Upper lobe of left lung (tissue), 6 donors: ENCODE measurements at regions not wholly inside any gene's neighbourhood (a gene's known extent, or its start where the extent isn't known, plus 50 kb on each side); places are given as distances from the start of the nearest gene placed in this dataset.

ENCODE experiments used
- ATAC-seq, 2 donors: fragments of 200-7000 bp; cut with Tn5 transposase; one replicate each; pipeline ENCODE4 v1.9.1; 2022; ENCODE audit warnings: mild to moderate bottlenecking in 2 of 2, moderate library complexity in 2 of 2; ENCODE audit not compliant: low FRiP score in 2 of 2
- DNase-seq, 2 donors: peaks; one replicate each; pipeline ENCODE4 v3.0.0-alpha.2; 2019 to 2020
- H3K27ac ChIP-seq, 4 donors: fragments of 200-600 bp; sonication (generic); one replicate each; pipeline ENCODE4 v1.5.1; 2016 to 2019
- H3K27me3 ChIP-seq, 4 donors: fragments of 200-600 bp; sonication (generic); one replicate each; pipeline ENCODE4 v1.5.1; 2017 to 2019
- H3K36me3 ChIP-seq, 4 donors: fragments of 200-600 bp; sonication (generic); one replicate each; pipeline ENCODE4 v1.5.1; 2016 to 2019
- H3K4me1 ChIP-seq, 4 donors: fragments of 200-600 bp; sonication (generic); one replicate each; pipeline ENCODE4 v1.5.1; 2018 to 2019
- H3K4me3 ChIP-seq, 4 donors: fragments of 200-600 bp; sonication (generic); one replicate each; pipeline ENCODE4 v1.5.1; 2017 to 2019; ENCODE audit warnings: mild to moderate bottlenecking in 2 of 4, moderate library complexity in 1 of 4
- H3K9me3 ChIP-seq, 4 donors: fragments of 200-600 bp; sonication (generic); one replicate each; pipeline ENCODE4 v1.5.1; 2018 to 2019
- CTCF ChIP-seq, 6 experiments: fragments of 450-650 bp in 4 of 6; fragments of 200-600 bp in 2 of 6; sonication (generic) in 2 of 6; IDR thresholded peaks; one replicate each; pipeline ENCODE4 v1.5.1; 2016 to 2019; ENCODE audit warnings: antibody characterized with exemption in 6 of 6
- EP300 ChIP-seq, 4 donors: sonication (generic); formaldehyde crosslinking; IDR thresholded peaks; one replicate each; pipeline ENCODE4 v1.5.1; 2017; ENCODE audit warnings: antibody characterized with exemption in 4 of 4, control low read depth in 2 of 4
- POLR2A ChIP-seq, 4 donors: fragments of 450-650 bp; IDR thresholded peaks; one replicate each; pipeline ENCODE4 v1.5.1; 2016 to 2017; ENCODE audit warnings: antibody characterized with exemption in 4 of 4, mild to moderate bottlenecking in 2 of 4
- POLR2AphosphoS5 ChIP-seq, 2 donors: sonication (generic); formaldehyde crosslinking; IDR thresholded peaks; one replicate each; pipeline ENCODE4 v1.5.1; 2017; ENCODE audit warnings: antibody characterized with exemption in 2 of 2
- WGBS, 2 donors: methylation state at CpG; one replicate each; pipeline ENCODE4 v1.1.5; 2017 to 2018; 5-methylcytosine and 5-hydroxymethylcytosine counted together
- donor health status: DM: no; HTN: no; CAD: no; lungs with moderate emphysema.
- donor health status: DM: no; HTN: yes; CAD: no; lungs with severe emphysema.

GRCh38 chr13:89217813-89218212 is 1546.6 kb downstream of the SLITRK5 start:
- no peaks in the 10 kb centered on the region for H3K36me3 ChIP-seq
- DNase-seq (no peak), ATAC-seq (no peak)
- no peak overlapping the region for H3K27ac ChIP-seq
- no peak overlapping the region for H3K4me3 ChIP-seq
- no peaks in the 10 kb centered on the region for H3K27me3 ChIP-seq
- TF ChIP-seq POLR2AphosphoS5 (IDR thresholded peaks at IDR 0.05) (no peak), POLR2A (IDR thresholded peaks at IDR 0.05) (no peak), EP300 (IDR thresholded peaks at IDR 0.05) (no peak), CTCF (IDR thresholded peaks at IDR 0.05) (no peak)
- H3K4me1 ChIP-seq = no peaks in the 10 kb centered on the region
- peaks cover 0 to 17% (median 11%) of the 10 kb centered on the region in 4 donors for H3K9me3 ChIP-seq

GRCh38 chr13:89221557-89222158 is 1550.5 kb downstream of the SLITRK5 start:
- no peaks in the 10 kb centered on the region for H3K36me3 ChIP-seq
- ATAC-seq (no peak), DNase-seq (no peak)
- H3K4me1 ChIP-seq = no peaks in the 10 kb centered on the region
- H3K27me3 ChIP-seq = no peaks in the 10 kb centered on the region
- H3K9me3 ChIP-seq = peaks cover 0 to 17% (median 11%) of the 10 kb centered on the region in 4 donors
- WGBS, 2 donors = 32 to 73% methylated on average over 1 of the region's 1 CpG
- H3K27ac ChIP-seq = no peak overlapping the region
- H3K4me3 ChIP-seq = no peak overlapping the region
- TF ChIP-seq CTCF (IDR thresholded peaks at IDR 0.05) (no peak), POLR2AphosphoS5 (IDR thresholded peaks at IDR 0.05) (no peak), EP300 (IDR thresholded peaks at IDR 0.05) (no peak), POLR2A (IDR thresholded peaks at IDR 0.05) (no peak)

- no peak for DNase-seq
- 56 to 77% methylated on average over 4 of the region's 4 CpGs for WGBS, 2 donors
- H3K27me3 ChIP-seq = no peaks in the 10 kb centered on the region
- no peak for ATAC-seq
- no peaks in the 10 kb centered on the region for H3K4me1 ChIP-seq
- TF ChIP-seq POLR2A (IDR thresholded peaks at IDR 0.05) = no peak
- TF ChIP-seq CTCF (IDR thresholded peaks at IDR 0.05) = no peak
- no peak for TF ChIP-seq EP300 (IDR thresholded peaks at IDR 0.05)
- TF ChIP-seq POLR2AphosphoS5 (IDR thresholded peaks at IDR 0.05) = no peak
- H3K36me3 ChIP-seq = no peaks in the 10 kb centered on the region
- H3K9me3 ChIP-seq = peaks cover 0 to 3% (median 0%) of the 10 kb centered on the region in 4 donors
- H3K27ac ChIP-seq = no peak overlapping the region
- H3K4me3 ChIP-seq = no peak overlapping the region
These were observed 1556.2 kb downstream of the SLITRK5 start for GRCh38 chr13:89227356-89227755.

- TF ChIP-seq POLR2A (IDR thresholded peaks at IDR 0.05) (no peak), POLR2AphosphoS5 (IDR thresholded peaks at IDR 0.05) (no peak), EP300 (IDR thresholded peaks at IDR 0.05) (no peak), CTCF (IDR thresholded peaks at IDR 0.05) (no peak)
- H3K4me3 ChIP-seq = no peak overlapping the region
- ATAC-seq = no peak
- no peaks in the 10 kb centered on the region for H3K4me1 ChIP-seq
- no peak overlapping the region for H3K27ac ChIP-seq
- no peak for DNase-seq
- H3K36me3 ChIP-seq = no peaks in the 10 kb centered on the region
- no peaks in the 10 kb centered on the region for H3K27me3 ChIP-seq
- no peaks in the 10 kb centered on the region for H3K9me3 ChIP-seq
- WGBS, 2 donors = 65 to 78% methylated on average over 7 of the region's 7 CpGs
These were observed 1567.3 kb downstream of the SLITRK5 start for GRCh38 chr13:89238496-89238895.
